ENCODE measurements at regions not wholly inside any gene's neighbourhood (a gene's known extent, or its start where the extent isn't known, plus 50 kb on each side); places are given as distances from the start of the nearest gene placed in this dataset.

DNA sequence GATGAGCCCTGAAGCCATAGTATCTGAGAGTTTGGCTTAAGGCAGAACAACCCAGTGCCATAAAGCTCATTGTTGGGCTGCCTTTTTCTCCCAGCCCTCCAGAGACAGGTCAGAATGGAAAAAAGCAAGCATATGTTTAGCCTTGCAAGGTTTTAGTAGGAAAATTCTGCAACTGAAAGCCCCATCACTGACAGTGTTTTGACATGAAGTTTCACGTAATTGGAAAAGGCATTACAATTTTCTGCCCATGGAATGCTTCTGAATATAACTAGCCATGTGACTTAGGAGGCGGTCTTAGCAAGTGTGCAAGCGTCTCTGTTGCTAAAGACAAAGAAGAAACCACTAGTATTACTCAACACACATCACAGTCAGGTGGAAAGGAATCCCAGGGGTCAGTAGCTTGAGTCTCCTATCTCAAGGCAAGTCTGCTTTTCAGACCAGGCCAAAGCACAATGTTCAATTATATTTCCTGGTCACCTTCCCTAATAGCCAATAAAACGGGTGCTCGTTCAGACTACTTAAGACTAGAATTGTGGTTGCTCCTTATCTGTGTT lies 117.6 kb downstream of the CARTPT start:
- no peak for TF ChIP-seq CTCF (IDR thresholded peaks at IDR 0.05; ENCODE audit: insufficient read depth, low read length, poor library complexity, severe bottlenecking)
- TF ChIP-seq EZH2phosphoT487 (conservative IDR thresholded peaks at IDR 0.05; ENCODE audit: low read length): no peak

Measured in SU-DHL-6 (cell line).